ENCODE measurements at regions not wholly inside any gene's neighbourhood (a gene's known extent, or its start where the extent isn't known, plus 50 kb on each side); places are given as distances from the start of the nearest gene placed in this dataset.

GRCh38 chr2:8599421-8600242 lies 82.2 kb upstream of the ID2 start:
- CTCF ChIA-PET = no interaction called here
- no peak for DNase-seq (ENCODE audit: low read depth in 1 of 2, low spot score in 1 of 2)
- no peak for ATAC-seq

DNA sequence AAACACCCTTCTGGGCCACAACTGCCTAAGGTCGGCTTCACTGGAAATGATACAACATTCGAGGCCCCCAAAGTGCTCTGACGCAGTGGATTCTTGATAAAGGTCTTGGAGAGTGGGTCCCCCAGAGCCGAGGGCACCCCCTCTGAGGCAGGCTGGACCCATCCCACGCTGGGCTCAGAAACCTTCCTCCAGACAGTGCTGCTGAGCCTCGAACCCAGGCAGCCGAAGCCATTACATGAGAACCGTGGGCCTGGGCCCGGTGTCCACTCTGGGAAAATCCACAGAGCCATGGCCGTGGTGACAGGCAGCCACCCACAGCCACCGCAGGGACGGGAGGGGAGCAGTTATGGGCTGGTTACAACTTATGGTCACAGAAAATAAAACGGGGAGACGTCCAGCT lies 81.4 kb upstream of the ID2 start:
- no peaks in the 10 kb centered on the region for H3K9me3 ChIP-seq
- ChIA-PET CTCF (no interaction called here), POLR2A (no interaction called here)
- peaks cover 33% of the 10 kb centered on the region for H3K4me1 ChIP-seq
- FAIRE-seq (no peak), ATAC-seq (no peak), DNase-seq (ENCODE audit: low read depth in 1 of 2, low spot score in 1 of 2) (no peak)
- H3K4me2 ChIP-seq = no peak overlapping the region
- peak overlapping the region; percentile 48 to 77; a peak in 5 of 6 replicates for H3K27ac ChIP-seq
- TF ChIP-seq, protein P1, sequence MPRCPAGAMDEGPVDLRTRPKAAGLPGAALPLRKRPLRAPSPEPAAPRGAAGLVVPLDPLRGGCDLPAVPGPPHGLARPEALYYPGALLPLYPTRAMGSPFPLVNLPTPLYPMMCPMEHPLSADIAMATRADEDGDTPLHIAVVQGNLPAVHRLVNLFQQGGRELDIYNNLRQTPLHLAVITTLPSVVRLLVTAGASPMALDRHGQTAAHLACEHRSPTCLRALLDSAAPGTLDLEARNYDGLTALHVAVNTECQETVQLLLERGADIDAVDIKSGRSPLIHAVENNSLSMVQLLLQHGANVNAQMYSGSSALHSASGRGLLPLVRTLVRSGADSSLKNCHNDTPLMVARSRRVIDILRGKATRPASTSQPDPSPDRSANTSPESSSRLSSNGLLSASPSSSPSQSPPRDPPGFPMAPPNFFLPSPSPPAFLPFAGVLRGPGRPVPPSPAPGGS (IDR thresholded peaks at IDR 0.05) = no peak
- no peak for TF ChIP-seq CBX2 (IDR thresholded peaks at IDR 0.05; ENCODE audit: borderline replicate concordance, low read depth)
- TF ChIP-seq, protein P2, sequence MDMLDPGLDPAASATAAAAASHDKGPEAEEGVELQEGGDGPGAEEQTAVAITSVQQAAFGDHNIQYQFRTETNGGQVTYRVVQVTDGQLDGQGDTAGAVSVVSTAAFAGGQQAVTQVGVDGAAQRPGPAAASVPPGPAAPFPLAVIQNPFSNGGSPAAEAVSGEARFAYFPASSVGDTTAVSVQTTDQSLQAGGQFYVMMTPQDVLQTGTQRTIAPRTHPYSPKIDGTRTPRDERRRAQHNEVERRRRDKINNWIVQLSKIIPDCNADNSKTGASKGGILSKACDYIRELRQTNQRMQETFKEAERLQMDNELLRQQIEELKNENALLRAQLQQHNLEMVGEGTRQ (IDR thresholded peaks at IDR 0.05) = no peak
- TF ChIP-seq, protein P3, sequence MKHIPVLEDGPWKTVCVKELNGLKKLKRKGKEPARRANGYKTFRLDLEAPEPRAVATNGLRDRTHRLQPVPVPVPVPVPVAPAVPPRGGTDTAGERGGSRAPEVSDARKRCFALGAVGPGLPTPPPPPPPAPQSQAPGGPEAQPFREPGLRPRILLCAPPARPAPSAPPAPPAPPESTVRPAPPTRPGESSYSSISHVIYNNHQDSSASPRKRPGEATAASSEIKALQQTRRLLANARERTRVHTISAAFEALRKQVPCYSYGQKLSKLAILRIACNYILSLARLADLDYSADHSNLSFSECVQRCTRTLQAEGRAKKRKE (CRISPR knock-in tag; IDR thresholded peaks at IDR 0.05; ENCODE audit: low read depth) = no peak
- TF ChIP-seq MAZ (IDR thresholded peaks at IDR 0.05; ENCODE audit: borderline replicate concordance, low read depth, low read length) = no peak
- no peak for TF ChIP-seq CEBPB (IDR thresholded peaks at IDR 0.05)
- TF ChIP-seq NFE2L2 (conservative IDR thresholded peaks at IDR 0.05; ENCODE audit: low read length) = no peak
- TF ChIP-seq, protein P4, sequence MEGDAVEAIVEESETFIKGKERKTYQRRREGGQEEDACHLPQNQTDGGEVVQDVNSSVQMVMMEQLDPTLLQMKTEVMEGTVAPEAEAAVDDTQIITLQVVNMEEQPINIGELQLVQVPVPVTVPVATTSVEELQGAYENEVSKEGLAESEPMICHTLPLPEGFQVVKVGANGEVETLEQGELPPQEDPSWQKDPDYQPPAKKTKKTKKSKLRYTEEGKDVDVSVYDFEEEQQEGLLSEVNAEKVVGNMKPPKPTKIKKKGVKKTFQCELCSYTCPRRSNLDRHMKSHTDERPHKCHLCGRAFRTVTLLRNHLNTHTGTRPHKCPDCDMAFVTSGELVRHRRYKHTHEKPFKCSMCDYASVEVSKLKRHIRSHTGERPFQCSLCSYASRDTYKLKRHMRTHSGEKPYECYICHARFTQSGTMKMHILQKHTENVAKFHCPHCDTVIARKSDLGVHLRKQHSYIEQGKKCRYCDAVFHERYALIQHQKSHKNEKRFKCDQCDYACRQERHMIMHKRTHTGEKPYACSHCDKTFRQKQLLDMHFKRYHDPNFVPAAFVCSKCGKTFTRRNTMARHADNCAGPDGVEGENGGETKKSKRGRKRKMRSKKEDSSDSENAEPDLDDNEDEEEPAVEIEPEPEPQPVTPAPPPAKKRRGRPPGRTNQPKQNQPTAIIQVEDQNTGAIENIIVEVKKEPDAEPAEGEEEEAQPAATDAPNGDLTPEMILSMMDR (IDR thresholded peaks at IDR 0.05) = no peak
- TF ChIP-seq SMC3 (IDR thresholded peaks at IDR 0.05) = no peak
- no peak for TF ChIP-seq ESRRA (IDR thresholded peaks at IDR 0.05; ENCODE audit: borderline replicate concordance, low read length)
- WGBS (ENCODE audit: missing lambda C conversion rate) = 91% methylated on average over 14 of the region's 14 CpGs
- H3K4me3 ChIP-seq = no peak overlapping the region

More at GRCh38 chr2:8599421-8600242, 82.2 kb upstream of the ID2 start:
- 91% methylated on average over 24 of the region's 24 CpGs for WGBS (ENCODE audit: missing lambda C conversion rate)
- H3K4me1 ChIP-seq = peaks cover 28% of the 10 kb centered on the region
- H3K9me3 ChIP-seq = no peaks in the 10 kb centered on the region
- no peak for FAIRE-seq
- H3K4me3 ChIP-seq = no peak overlapping the region
- POLR2A ChIA-PET = no interaction called here
- H3K4me2 ChIP-seq = no peak overlapping the region
- H3K27ac ChIP-seq = peak overlapping the region; percentile 48 to 77
- TF ChIP-seq RAD21 (conservative IDR thresholded peaks at IDR 0.05 in 1 of 2, IDR thresholded peaks at IDR 0.05 in 1 of 2) = no peak
- no peak for TF ChIP-seq RARB (CRISPR knock-in tag; IDR thresholded peaks at IDR 0.05)
- TF ChIP-seq SMC3 (IDR thresholded peaks at IDR 0.05) = no peak
- no peak for TF ChIP-seq PHF8 (IDR thresholded peaks at IDR 0.05; ENCODE audit: borderline replicate concordance, low read depth)
- TF ChIP-seq RFX5 (IDR thresholded peaks at IDR 0.05) = no peak
- TF ChIP-seq, protein P3 (CRISPR knock-in tag; IDR thresholded peaks at IDR 0.05; ENCODE audit: low read depth) = no peak
- TF ChIP-seq NPAS2 (CRISPR knock-in tag; IDR thresholded peaks at IDR 0.05; ENCODE audit: borderline replicate concordance) = no peak
- no peak for TF ChIP-seq SREBF2 (IDR thresholded peaks at IDR 0.05)
